SK-N-SH (cell line): ENCODE measurements at regions not wholly inside any gene's neighbourhood (a gene's known extent, or its start where the extent isn't known, plus 50 kb on each side); places are given as distances from the start of the nearest gene placed in this dataset.

Source experiments
- CTCF ChIA-PET: fragments of 300-600, 350-600 bp; formaldehyde crosslinking; extraction: SDS; loops from one replicate; lab custom pipeline; 2021; lab: Yijun Ruan, JAX
- POLR2A ChIA-PET: fragments of 350-600 bp; sonication (Branson Sonifier 250); formaldehyde crosslinking; extraction: SDS; loops from one replicate; lab custom pipeline; 2020; ENCODE audit warnings: antibody characterized with exemption, inconsistent platforms; lab: Yijun Ruan, JAX
- DNase-seq: peaks from one replicate; pipeline ENCODE4 v3.0.0; 2012
- H2AFZ ChIP-seq: fragments of 200-600 bp; sonication (generic); 2 replicates; pipeline ENCODE4 v1.8.1; 2016; ENCODE audit warnings: antibody characterized with exemption, mild to moderate bottlenecking, low read depth
- H3F3A ChIP-seq: fragments of 200-600 bp; sonication (generic); replicated peaks from 2 replicates; pipeline ENCODE3; 2016; ENCODE audit warnings: antibody characterized with exemption, mild to moderate bottlenecking; ENCODE audit not compliant: insufficient read depth
- H3K27ac ChIP-seq, 2 experiments: fragments of 200-500 bp in 1 of 2; fragments of 200-600 bp in 1 of 2; sonication (Bioruptor generic) in 1 of 2; sonication (generic), shearing (Covaris generic) in 1 of 2; 2 replicates each; pipeline versions ENCODE4 v1.5.1 to v1.6.1; 2014 to 2016; ENCODE audit warnings: low read depth in 2 of 2, inconsistent platforms in 1 of 2, low read length in 1 of 2, mild to moderate bottlenecking in 1 of 2, mixed read lengths in 1 of 2
- H3K27me3 ChIP-seq: fragments of 200-600 bp; sonication (generic), shearing (Covaris generic); 2 replicates; pipeline ENCODE4 v1.6.1; 2016; ENCODE audit warnings: mixed run types; ENCODE audit not compliant: insufficient read depth
- H3K36me3 ChIP-seq, 2 experiments: fragments of 200-500 bp in 1 of 2; fragments of 200-600 bp in 1 of 2; sonication (Bioruptor generic) in 1 of 2; sonication (generic) in 1 of 2; replicated peaks in 1 of 2; 2 replicates each; pipeline versions ENCODE3 to v1.5.1; 2014 to 2016; ENCODE audit warnings: low read length in 1 of 2, mild to moderate bottlenecking in 1 of 2; ENCODE audit not compliant: insufficient read depth in 2 of 2, control insufficient read depth in 1 of 2
- H3K4me1 ChIP-seq, 2 experiments: fragments of 200-500 bp in 1 of 2; fragments of 200-600 bp in 1 of 2; sonication (Bioruptor generic) in 1 of 2; sonication (generic), shearing (Covaris generic) in 1 of 2; 2 replicates each; pipeline versions ENCODE4 v1.5.1 to v1.6.1; 2014 to 2016; ENCODE audit warnings: low read depth in 1 of 2, low read length in 1 of 2, mixed run types in 1 of 2; ENCODE audit not compliant: insufficient read depth in 2 of 2, control insufficient read depth in 1 of 2
- H3K4me2 ChIP-seq: fragments of 200-600 bp; sonication (generic), shearing (Covaris generic); 2 replicates; pipeline ENCODE4 v1.6.1; 2017; ENCODE audit warnings: mixed run types
- H3K4me3 ChIP-seq, 2 experiments: fragments of 200-500 bp in 1 of 2; fragments of 200-600 bp in 1 of 2; sonication (Bioruptor generic) in 1 of 2; sonication (generic), shearing (Covaris generic) in 1 of 2; 2 replicates each; pipeline versions ENCODE4 v1.5.1 to v1.8.1; 2014 to 2016; ENCODE audit warnings: low read depth in 2 of 2, inconsistent platforms in 1 of 2, low read length in 1 of 2, mild to moderate bottlenecking in 1 of 2, mixed read lengths in 1 of 2, moderate library complexity in 1 of 2
- H3K79me2 ChIP-seq: fragments of 200-600 bp; sonication (generic); 2 replicates; pipeline ENCODE4 v1.8.1; 2017; ENCODE audit warnings: mild to moderate bottlenecking; ENCODE audit not compliant: insufficient read depth
- H3K9ac ChIP-seq: fragments of 200-600 bp; sonication (generic); 2 replicates; pipeline ENCODE4 v1.6.1; 2017; ENCODE audit warnings: mixed run types
- H3K9me2 ChIP-seq: fragments of 200-600 bp; sonication (generic); 2 replicates; pipeline ENCODE4 v1.6.1; 2017; ENCODE audit warnings: mixed run types
- H3K9me3 ChIP-seq: fragments of 200-600 bp; sonication (generic); 2 replicates; pipeline ENCODE4 v1.6.1; 2017; ENCODE audit warnings: mixed run types, mild to moderate bottlenecking, moderate library complexity
- H4K20me1 ChIP-seq: fragments of 200-600 bp; sonication (generic); 2 replicates; pipeline ENCODE4 v1.6.1; 2017; ENCODE audit warnings: mild to moderate bottlenecking, mixed run types; ENCODE audit not compliant: insufficient read depth
- CTCF ChIP-seq: fragments of 200-600 bp; sonication (generic); IDR thresholded peaks from 2 replicates; pipeline ENCODE4 v1.6.1; 2017; ENCODE audit warnings: antibody characterized with exemption, mild to moderate bottlenecking, moderate library complexity
- ELF1 ChIP-seq: IDR thresholded peaks from 2 replicates; pipeline ENCODE4 v1.4.0; 2012
- EP300 ChIP-seq, 2 experiments: IDR thresholded peaks; 2 replicates each; pipeline versions ENCODE4 v1.4.0 to v1.6.1; 2012; ENCODE audit warnings: borderline replicate concordance in 1 of 2, low read depth in 1 of 2, low read length in 1 of 2
- FOSL2 ChIP-seq: IDR thresholded peaks from 2 replicates; pipeline ENCODE4 v1.4.0; 2012; ENCODE audit warnings: low read depth, mild to moderate bottlenecking, moderate library complexity, borderline replicate concordance
- FOXM1 ChIP-seq: IDR thresholded peaks from 2 replicates; pipeline ENCODE4 v1.4.0; 2012; ENCODE audit warnings: low read depth, mild to moderate bottlenecking
- GABPA ChIP-seq: IDR thresholded peaks from 2 replicates; pipeline ENCODE4 v1.4.0; 2012; ENCODE audit warnings: low read depth, mild to moderate bottlenecking
- IRF3 ChIP-seq: fragments of 150-350 bp; IDR thresholded peaks from 2 replicates; pipeline ENCODE4 v1.6.1; 2016; ENCODE audit warnings: mild to moderate bottlenecking, low read depth, low read length
- JUND ChIP-seq: IDR thresholded peaks from 2 replicates; pipeline ENCODE4 v1.4.0; 2012
- MAX ChIP-seq: IDR thresholded peaks from 2 replicates; pipeline ENCODE4 v1.4.0; 2012; ENCODE audit warnings: low read depth
- MEF2A ChIP-seq: IDR thresholded peaks from 2 replicates; pipeline ENCODE4 v1.4.0; 2012; ENCODE audit warnings: low read depth, borderline replicate concordance
- MXI1 ChIP-seq: IDR thresholded peaks from 2 replicates; pipeline ENCODE4 v1.6.1; 2012; ENCODE audit warnings: mild to moderate bottlenecking, low read depth, low read length, improper control_type of control experiment
- PBX3 ChIP-seq: IDR thresholded peaks from 2 replicates; pipeline ENCODE4; 2012
- RAD21 ChIP-seq: IDR thresholded peaks from 2 replicates; pipeline ENCODE4 v1.6.1; 2012; ENCODE audit warnings: mild to moderate bottlenecking, low read length
- RFX5 ChIP-seq: IDR thresholded peaks from 2 replicates; pipeline ENCODE4 v1.6.1; 2012; ENCODE audit warnings: mild to moderate bottlenecking, improper control_type of control experiment, low read length
- RXRA ChIP-seq: IDR thresholded peaks from 2 replicates; pipeline ENCODE4 v1.4.0; 2012; ENCODE audit warnings: low read depth, mild to moderate bottlenecking, borderline replicate concordance
- SIN3A ChIP-seq: IDR thresholded peaks from 2 replicates; pipeline ENCODE4 v1.6.1; 2012; ENCODE audit warnings: low read depth, mild to moderate bottlenecking, low read length, moderate library complexity, borderline replicate concordance
- SMC3 ChIP-seq: IDR thresholded peaks from 2 replicates; pipeline ENCODE4 v1.6.1; 2012; ENCODE audit warnings: low read depth, low read length, improper control_type of control experiment
- TCF12 ChIP-seq: IDR thresholded peaks from 2 replicates; pipeline ENCODE4 v1.4.0; 2012
- TEAD4 ChIP-seq: IDR thresholded peaks from 2 replicates; pipeline ENCODE4 v1.4.0; 2012; ENCODE audit warnings: mild to moderate bottlenecking, borderline replicate concordance; ENCODE audit not compliant: insufficient read depth
- USF2 ChIP-seq: fragments of 150-350 bp; IDR thresholded peaks from 2 replicates; pipeline ENCODE4 v1.6.1; 2017; ENCODE audit warnings: antibody characterized with exemption, low read length, low read depth, borderline replicate concordance
- ZBTB33 ChIP-seq: IDR thresholded peaks from 2 replicates; pipeline ENCODE4 v1.4.0; 2012; ENCODE audit warnings: low read depth, borderline replicate concordance
- WGBS: methylation state at CpG from one replicate; pipeline ENCODE4 v1.1.6; 2017; ENCODE audit warnings: low lambda C conversion rate; 5-methylcytosine and 5-hydroxymethylcytosine counted together

- no peak for TF ChIP-seq RFX5
- no peak for TF ChIP-seq MAX
- TF ChIP-seq TCF12 = no peak
- TF ChIP-seq EP300 (IDR thresholded peaks at IDR 0.05; ENCODE audit: borderline replicate concordance in 1 of 2, low read depth in 1 of 2, low read length in 1 of 2) = no peak
- no peak for TF ChIP-seq SIN3A
- TF ChIP-seq FOSL2 = no peak
- TF ChIP-seq FOXM1 = no peak
- no peak for TF ChIP-seq CTCF
- no peak for TF ChIP-seq SMC3
- TF ChIP-seq USF2 = no peak
- no peak for TF ChIP-seq MXI1
- no peak for TF ChIP-seq MEF2A
- TF ChIP-seq, all 33 proteins: peak for 0
- H3K79me2 ChIP-seq = no peaks in the 10 kb centered on the region
- H3F3A ChIP-seq = no peaks in the 10 kb centered on the region
- H3K9me2 ChIP-seq = no peaks in the 10 kb centered on the region
- H4K20me1 ChIP-seq = no peaks in the 10 kb centered on the region
- CTCF ChIA-PET = no interaction called here
- no peak overlapping the region for H3K27ac ChIP-seq
- no peak overlapping the region for H3K9ac ChIP-seq
- H3K4me3 ChIP-seq = no peak overlapping the region
- H3K36me3 ChIP-seq = no peaks in the 10 kb centered on the region
- H2AFZ ChIP-seq = no peak overlapping the region
- no peaks in the 10 kb centered on the region for H3K4me1 ChIP-seq
- H3K9me3 ChIP-seq = no peaks in the 10 kb centered on the region
- POLR2A ChIA-PET = no interaction called here
- no peak for DNase-seq
- no peaks in the 10 kb centered on the region for H3K27me3 ChIP-seq
- no peak overlapping the region for H3K4me2 ChIP-seq
Measured at GRCh38 chr6:55019591-55019990, 154.7 kb upstream of the HCRTR2 start.

- Histone ChIP-seq H3K36me3 (no peaks in the 10 kb centered on the region), H3K27ac (no peak overlapping the region), H4K20me1 (no peaks in the 10 kb centered on the region), H3K4me2 (no peak overlapping the region), H3K9me3 (no peaks in the 10 kb centered on the region), H3F3A (no peaks in the 10 kb centered on the region), H3K9ac (no peak overlapping the region), H3K9me2 (no peaks in the 10 kb centered on the region), H3K4me1 (no peaks in the 10 kb centered on the region), H2AFZ (no peak overlapping the region), H3K4me3 (no peak overlapping the region), H3K79me2 (no peaks in the 10 kb centered on the region), H3K27me3 (no peaks in the 10 kb centered on the region)
- 10% methylated on average over 3 of the region's 3 CpGs for WGBS
- CTCF ChIA-PET = no interaction called here
- DNase-seq = no peak
- POLR2A ChIA-PET = no interaction called here
- TF ChIP-seq SIN3A = no peak
- no peak for TF ChIP-seq JUND
- TF ChIP-seq RFX5 = no peak
- TF ChIP-seq MEF2A = no peak
- no peak for TF ChIP-seq RXRA
- TF ChIP-seq EP300 (IDR thresholded peaks at IDR 0.05; ENCODE audit: borderline replicate concordance in 1 of 2, low read depth in 1 of 2, low read length in 1 of 2) = no peak
- TF ChIP-seq TEAD4 = no peak
- TF ChIP-seq GABPA = no peak
- no peak for TF ChIP-seq PBX3
- TF ChIP-seq ELF1 = no peak
- no peak for TF ChIP-seq FOXM1
- no peak for TF ChIP-seq RAD21
- TF ChIP-seq IRF3 = no peak
- no peak for TF ChIP-seq ZBTB33
Measured at GRCh38 chr6:55023230-55023629, 151.1 kb upstream of the HCRTR2 start.
